Suprapubic skin (tissue), 4 donors: ENCODE measurements at regions not wholly inside any gene's neighbourhood (a gene's known extent, or its start where the extent isn't known, plus 50 kb on each side); places are given as distances from the start of the nearest gene placed in this dataset.

Experiments used
- DNase-seq, 2 donors: peaks; one replicate each; pipeline ENCODE4 v3.0.0-alpha.2; 2019; ENCODE audit warnings: low spot score in 2 of 2
- H3K27ac ChIP-seq: fragments of 200-600 bp; sonication (generic); one replicate; pipeline ENCODE4 v1.5.1; 2019
- H3K27me3 ChIP-seq: fragments of 200-600 bp; sonication (generic); one replicate; pipeline ENCODE4 v1.5.1; 2019
- H3K36me3 ChIP-seq: fragments of 200-600 bp; sonication (generic); one replicate; pipeline ENCODE4 v1.5.1; 2019
- H3K4me1 ChIP-seq: fragments of 200-600 bp; sonication (generic); one replicate; pipeline ENCODE4 v1.5.1; 2019
- H3K4me3 ChIP-seq: fragments of 200-600 bp; sonication (generic); one replicate; pipeline ENCODE4 v1.5.1; 2019; ENCODE audit warnings: mild to moderate bottlenecking
- H3K9me3 ChIP-seq: fragments of 200-600 bp; sonication (generic); one replicate; pipeline ENCODE4 v1.5.1; 2019
- EP300 ChIP-seq: sonication (generic); formaldehyde crosslinking; IDR thresholded peaks from one replicate; pipeline ENCODE4 v1.6.1; 2017; ENCODE audit warnings: antibody characterized with exemption
- POLR2A ChIP-seq, 2 donors: fragments of 450-650 bp; IDR thresholded peaks; one replicate each; pipeline ENCODE4 v1.6.1; 2017; ENCODE audit warnings: antibody characterized with exemption in 2 of 2, mild to moderate bottlenecking in 2 of 2, moderate library complexity in 2 of 2
- POLR2AphosphoS5 ChIP-seq, 3 donors: sonication (generic); formaldehyde crosslinking; IDR thresholded peaks; one replicate each; pipeline ENCODE4 v1.6.1; 2017; ENCODE audit warnings: antibody characterized with exemption in 3 of 3
- whole genome bisulfite sequencing: methylation state at CpG from one replicate; pipeline ENCODE4 v1.1.5; 2018; 5-methylcytosine and 5-hydroxymethylcytosine counted together
- TF ChIP-seq, protein P1 (sequence below), 2 donors: fragments of 200-600 bp in 1 of 2; fragments of 450-650 bp in 1 of 2; sonication (generic) in 1 of 2; IDR thresholded peaks; one replicate each; pipeline ENCODE4 v1.5.1; 2016 to 2019; ENCODE audit warnings: antibody characterized with exemption in 2 of 2, mild to moderate bottlenecking in 1 of 2, moderate library complexity in 1 of 2

DNA sequence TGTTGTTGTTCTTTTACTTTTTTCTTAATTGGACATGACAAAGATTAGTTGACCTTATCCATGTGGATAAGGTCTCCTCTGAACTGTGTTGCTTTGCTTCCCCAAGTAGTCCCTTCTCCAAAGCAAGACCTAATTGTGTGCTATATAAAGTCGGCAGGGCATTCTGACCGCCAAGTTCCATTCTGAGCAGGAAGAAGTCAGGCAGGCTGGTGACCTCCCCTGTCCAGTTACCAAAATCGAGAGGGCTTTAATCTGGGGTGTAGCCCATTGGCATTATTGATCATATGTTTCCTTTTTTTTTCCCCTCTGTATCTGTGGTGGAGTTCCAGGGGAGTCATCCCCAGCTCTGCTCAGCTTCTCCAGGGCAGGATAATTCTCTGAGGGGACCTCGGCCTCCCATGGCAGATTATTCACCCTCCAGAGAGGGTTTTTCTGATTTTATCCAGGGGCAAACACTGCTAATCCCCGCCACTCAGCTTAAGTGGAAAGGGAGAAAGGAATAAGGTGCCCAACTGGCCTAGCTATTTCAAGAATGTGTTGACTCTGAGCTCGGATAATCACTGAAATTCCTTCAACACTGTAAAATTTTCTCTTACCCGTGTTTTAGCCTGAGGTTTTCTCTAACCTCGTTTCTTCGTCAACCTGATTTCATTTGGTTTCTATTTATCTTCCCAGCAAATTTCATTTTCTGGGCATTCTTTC lies 71.8 kb upstream of the L3MBTL3 start:
- no peak for DNase-seq
- 78% methylated on average over 9 of the region's 9 CpGs for WGBS
- Histone ChIP-seq H3K36me3 (no peaks in the 10 kb centered on the region), H3K4me3 (no peak overlapping the region), H3K4me1 (no peaks in the 10 kb centered on the region), H3K27ac (no peak overlapping the region), H3K9me3 (no peaks in the 10 kb centered on the region), H3K27me3 (no peaks in the 10 kb centered on the region)
- TF ChIP-seq EP300 (no peak), POLR2A (IDR thresholded peaks at IDR 0.05) (no peak), POLR2AphosphoS5 (IDR thresholded peaks at IDR 0.05) (no peak)
- TF ChIP-seq, protein P1, sequence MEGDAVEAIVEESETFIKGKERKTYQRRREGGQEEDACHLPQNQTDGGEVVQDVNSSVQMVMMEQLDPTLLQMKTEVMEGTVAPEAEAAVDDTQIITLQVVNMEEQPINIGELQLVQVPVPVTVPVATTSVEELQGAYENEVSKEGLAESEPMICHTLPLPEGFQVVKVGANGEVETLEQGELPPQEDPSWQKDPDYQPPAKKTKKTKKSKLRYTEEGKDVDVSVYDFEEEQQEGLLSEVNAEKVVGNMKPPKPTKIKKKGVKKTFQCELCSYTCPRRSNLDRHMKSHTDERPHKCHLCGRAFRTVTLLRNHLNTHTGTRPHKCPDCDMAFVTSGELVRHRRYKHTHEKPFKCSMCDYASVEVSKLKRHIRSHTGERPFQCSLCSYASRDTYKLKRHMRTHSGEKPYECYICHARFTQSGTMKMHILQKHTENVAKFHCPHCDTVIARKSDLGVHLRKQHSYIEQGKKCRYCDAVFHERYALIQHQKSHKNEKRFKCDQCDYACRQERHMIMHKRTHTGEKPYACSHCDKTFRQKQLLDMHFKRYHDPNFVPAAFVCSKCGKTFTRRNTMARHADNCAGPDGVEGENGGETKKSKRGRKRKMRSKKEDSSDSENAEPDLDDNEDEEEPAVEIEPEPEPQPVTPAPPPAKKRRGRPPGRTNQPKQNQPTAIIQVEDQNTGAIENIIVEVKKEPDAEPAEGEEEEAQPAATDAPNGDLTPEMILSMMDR (IDR thresholded peaks at IDR 0.05): no peak

DNA sequence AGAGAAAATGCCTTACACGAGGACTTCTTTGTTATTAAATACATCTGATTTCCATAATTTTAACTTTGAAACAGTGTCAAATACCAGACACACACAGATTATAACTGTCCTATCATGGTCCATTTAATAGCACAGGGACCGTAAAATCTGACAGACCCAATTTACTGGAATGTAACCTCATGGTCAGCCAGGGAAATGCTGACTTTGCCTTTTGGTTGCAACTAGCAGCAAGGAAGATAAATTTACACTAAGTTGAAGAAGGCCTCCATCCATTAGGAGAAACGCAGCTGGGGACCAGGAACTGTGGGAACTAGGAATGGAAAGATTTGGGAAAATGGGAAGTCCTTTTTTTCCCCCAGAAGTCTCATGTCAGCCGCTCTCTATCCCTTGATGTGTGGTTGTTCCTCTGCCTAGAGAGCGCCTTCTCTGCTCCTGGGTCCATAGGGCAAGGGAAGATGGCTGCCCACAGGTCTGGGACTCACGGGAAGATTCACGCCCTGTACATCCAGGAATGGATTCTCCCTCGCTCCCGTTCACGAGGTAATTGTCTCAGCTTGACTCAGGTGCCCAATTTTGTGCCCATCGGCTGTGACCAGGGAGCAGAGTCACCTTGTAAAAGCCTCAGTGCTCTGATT lies 74.6 kb upstream of the L3MBTL3 start:
- DNase-seq: no peak
- no peaks in the 10 kb centered on the region for H3K36me3 ChIP-seq
- H3K27ac ChIP-seq: no peak overlapping the region
- no peak overlapping the region for H3K4me3 ChIP-seq
- no peaks in the 10 kb centered on the region for H3K4me1 ChIP-seq
- no peak for TF ChIP-seq POLR2AphosphoS5 (IDR thresholded peaks at IDR 0.05)
- H3K27me3 ChIP-seq: peaks cover 3% of the 10 kb centered on the region
- no peaks in the 10 kb centered on the region for H3K9me3 ChIP-seq
- 87% methylated on average over 11 of the region's 11 CpGs for WGBS

DNA sequence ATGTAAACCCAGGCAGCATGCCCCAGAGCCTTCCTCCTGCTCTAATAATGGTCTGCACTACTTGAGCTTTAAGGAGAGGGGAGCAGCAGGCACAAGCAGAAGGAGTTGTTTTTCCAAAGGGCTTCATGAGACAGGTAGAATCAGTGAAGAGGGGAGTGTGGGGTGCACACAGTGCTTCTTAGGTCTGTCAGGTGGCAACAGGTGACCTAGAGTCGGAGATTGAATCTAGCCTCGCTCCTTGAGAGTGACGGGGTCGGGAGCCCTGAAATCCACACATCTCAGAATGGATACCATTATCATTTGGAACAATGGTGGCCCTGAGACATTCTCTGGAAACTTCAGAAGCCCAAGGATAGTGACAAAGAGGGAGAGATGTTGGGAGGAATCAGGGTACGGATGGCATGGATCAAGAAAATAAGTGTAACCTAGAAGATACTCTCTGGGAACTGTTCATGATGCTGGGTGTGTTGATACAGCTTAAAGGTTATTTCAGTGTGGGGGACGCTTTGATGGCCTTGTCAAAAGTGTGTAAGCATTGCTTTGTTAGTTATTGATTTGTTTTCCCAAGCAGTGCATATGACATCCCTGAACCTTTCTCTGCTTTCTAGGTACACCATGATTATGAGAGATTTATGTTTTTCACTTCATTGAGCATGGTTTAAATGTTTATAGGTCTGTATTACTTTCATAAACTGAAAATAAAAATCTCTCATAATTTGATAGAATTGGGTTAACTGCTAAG lies 77.8 kb upstream of the L3MBTL3 start:
- peaks cover 3% of the 10 kb centered on the region for H3K27me3 ChIP-seq
- no peak overlapping the region for H3K4me3 ChIP-seq
- H3K27ac ChIP-seq: no peak overlapping the region
- TF ChIP-seq, protein P1 (IDR thresholded peaks at IDR 0.05): no peak
- TF ChIP-seq POLR2AphosphoS5 (IDR thresholded peaks at IDR 0.05): no peak
- no peak for TF ChIP-seq POLR2A (IDR thresholded peaks at IDR 0.05)
- no peak for TF ChIP-seq EP300
- H3K9me3 ChIP-seq: no peaks in the 10 kb centered on the region
- 82% methylated on average over 6 of the region's 6 CpGs for WGBS
- H3K4me1 ChIP-seq: peaks cover 4% of the 10 kb centered on the region
- DNase-seq: no peak
- H3K36me3 ChIP-seq: no peaks in the 10 kb centered on the region

DNA sequence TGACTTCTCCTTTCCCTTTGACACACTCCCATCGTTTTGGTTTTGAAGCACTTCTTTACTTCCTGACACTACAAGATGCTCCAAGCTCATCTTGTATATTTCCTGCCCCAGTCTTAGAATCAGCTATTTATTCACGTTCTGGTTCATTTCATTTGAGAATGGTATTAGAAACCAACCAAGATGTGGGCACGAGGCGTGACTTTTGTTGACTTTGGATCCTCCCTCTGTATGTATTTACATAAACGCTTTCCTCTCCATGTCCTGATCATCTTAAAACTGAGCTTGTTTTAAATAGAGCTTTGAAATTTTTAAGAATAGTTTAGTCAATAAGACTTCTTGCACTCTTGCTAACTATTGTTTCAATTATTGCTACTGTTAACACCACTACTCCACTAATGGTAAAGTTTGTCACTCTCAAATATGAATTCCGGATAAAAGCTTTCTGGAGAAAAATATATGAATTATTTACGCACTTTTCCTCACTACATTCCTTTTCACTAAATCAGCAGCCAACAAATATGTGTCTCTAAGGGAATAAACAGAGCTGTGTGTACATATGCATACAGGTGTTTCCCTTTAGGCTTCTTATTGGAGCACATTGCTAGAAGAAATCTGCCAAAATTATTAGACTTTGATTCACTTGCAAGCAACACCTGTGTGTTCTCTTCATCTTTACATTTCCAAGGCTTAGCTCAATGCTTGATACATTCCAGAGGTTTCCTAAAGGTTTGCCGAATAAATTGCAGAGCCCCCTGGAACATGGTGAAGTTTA lies 77.3 kb upstream of the TMEM244 start:
- Histone ChIP-seq H3K36me3 (no peaks in the 10 kb centered on the region), H3K4me1 (peaks cover 4% of the 10 kb centered on the region), H3K27me3 (peaks cover 3% of the 10 kb centered on the region), H3K27ac (no peak overlapping the region), H3K9me3 (no peaks in the 10 kb centered on the region), H3K4me3 (no peak overlapping the region)
- DNase-seq: no peak
- no peak for TF ChIP-seq POLR2A (IDR thresholded peaks at IDR 0.05)
- no peak for TF ChIP-seq EP300
- TF ChIP-seq POLR2AphosphoS5 (IDR thresholded peaks at IDR 0.05): no peak
- TF ChIP-seq, protein P1 (IDR thresholded peaks at IDR 0.05): no peak
- WGBS: 60% methylated on average over 8 of the region's 8 CpGs

DNA sequence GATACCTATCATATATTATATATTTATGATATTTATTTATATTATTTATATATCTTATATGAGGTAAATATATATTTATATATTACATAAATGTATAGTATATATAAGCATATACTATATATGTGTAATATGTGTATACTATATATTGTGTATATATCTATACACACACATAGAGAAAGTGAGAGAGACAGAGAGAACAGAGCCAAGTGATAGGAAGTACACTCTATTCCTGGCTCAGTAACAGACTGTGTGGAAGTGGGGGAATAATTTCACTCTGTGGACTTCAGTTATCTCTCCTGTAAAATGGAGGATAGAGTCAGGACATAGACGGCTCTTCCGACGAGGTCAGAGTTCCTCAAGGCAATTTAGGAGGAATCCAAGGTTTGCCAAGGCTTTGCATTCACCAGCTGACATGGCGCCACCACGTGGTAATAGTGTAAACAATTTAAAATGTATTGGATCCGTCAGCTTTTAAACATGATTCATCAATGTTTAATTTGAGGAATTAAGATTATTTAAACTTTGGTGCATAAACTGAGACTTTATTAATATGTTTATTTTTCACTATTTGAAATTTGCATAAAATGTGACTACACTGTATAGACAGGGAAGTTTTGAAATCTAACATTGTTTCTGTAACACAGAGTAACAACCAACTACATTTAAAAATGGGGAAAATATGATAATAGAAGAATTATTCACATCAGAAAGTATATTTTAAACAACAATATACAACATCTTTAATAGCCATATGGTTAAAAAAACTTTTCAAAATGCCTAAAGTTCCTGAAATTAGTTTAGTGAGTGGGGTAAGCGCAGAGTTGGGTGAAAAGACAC lies 75.4 kb upstream of the TMEM244 start:
- 15% methylated on average over 7 of the region's 7 CpGs for WGBS
- peaks cover 3% of the 10 kb centered on the region for H3K27me3 ChIP-seq
- H3K27ac ChIP-seq: no peak overlapping the region
- no peak for DNase-seq
- no peak for TF ChIP-seq POLR2A (IDR thresholded peaks at IDR 0.05)
- TF ChIP-seq, protein P1 (IDR thresholded peaks at IDR 0.05): peak; percentile 21 to 34
- H3K9me3 ChIP-seq: no peaks in the 10 kb centered on the region
- H3K36me3 ChIP-seq: no peaks in the 10 kb centered on the region
- H3K4me1 ChIP-seq: peaks cover 4% of the 10 kb centered on the region
- H3K4me3 ChIP-seq: no peak overlapping the region
